ENCODE measurements at regions not wholly inside any gene's neighbourhood (a gene's known extent, or its start where the extent isn't known, plus 50 kb on each side); places are given as distances from the start of the nearest gene placed in this dataset.

DNA sequence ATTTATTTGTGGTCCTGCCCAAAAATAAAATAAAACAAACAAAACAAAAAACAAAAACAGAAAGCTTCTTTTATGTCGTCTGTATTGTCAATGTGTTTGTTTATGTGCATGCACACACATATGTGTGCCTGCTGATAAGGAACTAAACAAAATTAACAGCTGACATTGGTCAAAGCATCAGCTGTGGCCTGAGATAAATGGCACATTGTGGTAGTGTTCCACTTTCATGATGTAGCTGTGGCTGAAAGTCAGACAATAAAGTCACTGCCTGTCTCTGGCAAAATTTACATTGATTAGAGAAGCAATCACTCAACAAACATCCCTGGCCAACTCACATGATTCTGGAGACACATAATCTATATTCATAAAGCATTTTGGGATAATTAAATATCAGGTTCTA, 203.4 kb upstream of the PIK3C3 start:
- Histone ChIP-seq H3K27ac (no peak overlapping the region), H3K36me3 (no peaks in the 10 kb centered on the region), H3K4me3 (no peak overlapping the region), H3K27me3 (no peaks in the 10 kb centered on the region), H3K9me3 (no peaks in the 10 kb centered on the region), H3K4me1 (no peaks in the 10 kb centered on the region)
- in situ Hi-C loops (cut with MboI; ENCODE audit: low pct_ligation_motif_present in 1 of 4, low pct_unique_long_range_greater_than_20kb in 1 of 4, low sequenced_read_pairs in 3 of 4) (no loop called here), intact Hi-C loops (cut with DNase I; ENCODE audit: low total_unique reads) (no loop called here)
- TF ChIP-seq POLR2A (IDR thresholded peaks at IDR 0.05) (no peak), EP300 (IDR thresholded peaks at IDR 0.05; ENCODE audit: low read depth) (no peak), POLR2AphosphoS5 (IDR thresholded peaks at IDR 0.05) (no peak)
- TF ChIP-seq, protein P1, sequence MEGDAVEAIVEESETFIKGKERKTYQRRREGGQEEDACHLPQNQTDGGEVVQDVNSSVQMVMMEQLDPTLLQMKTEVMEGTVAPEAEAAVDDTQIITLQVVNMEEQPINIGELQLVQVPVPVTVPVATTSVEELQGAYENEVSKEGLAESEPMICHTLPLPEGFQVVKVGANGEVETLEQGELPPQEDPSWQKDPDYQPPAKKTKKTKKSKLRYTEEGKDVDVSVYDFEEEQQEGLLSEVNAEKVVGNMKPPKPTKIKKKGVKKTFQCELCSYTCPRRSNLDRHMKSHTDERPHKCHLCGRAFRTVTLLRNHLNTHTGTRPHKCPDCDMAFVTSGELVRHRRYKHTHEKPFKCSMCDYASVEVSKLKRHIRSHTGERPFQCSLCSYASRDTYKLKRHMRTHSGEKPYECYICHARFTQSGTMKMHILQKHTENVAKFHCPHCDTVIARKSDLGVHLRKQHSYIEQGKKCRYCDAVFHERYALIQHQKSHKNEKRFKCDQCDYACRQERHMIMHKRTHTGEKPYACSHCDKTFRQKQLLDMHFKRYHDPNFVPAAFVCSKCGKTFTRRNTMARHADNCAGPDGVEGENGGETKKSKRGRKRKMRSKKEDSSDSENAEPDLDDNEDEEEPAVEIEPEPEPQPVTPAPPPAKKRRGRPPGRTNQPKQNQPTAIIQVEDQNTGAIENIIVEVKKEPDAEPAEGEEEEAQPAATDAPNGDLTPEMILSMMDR (IDR thresholded peaks at IDR 0.05): no peak
- no peak for DNase-seq
- 48 to 55% methylated on average over 1 of the region's 1 CpG for WGBS, 2 donors (ENCODE audit: low coverage in 1 of 2)

DNA sequence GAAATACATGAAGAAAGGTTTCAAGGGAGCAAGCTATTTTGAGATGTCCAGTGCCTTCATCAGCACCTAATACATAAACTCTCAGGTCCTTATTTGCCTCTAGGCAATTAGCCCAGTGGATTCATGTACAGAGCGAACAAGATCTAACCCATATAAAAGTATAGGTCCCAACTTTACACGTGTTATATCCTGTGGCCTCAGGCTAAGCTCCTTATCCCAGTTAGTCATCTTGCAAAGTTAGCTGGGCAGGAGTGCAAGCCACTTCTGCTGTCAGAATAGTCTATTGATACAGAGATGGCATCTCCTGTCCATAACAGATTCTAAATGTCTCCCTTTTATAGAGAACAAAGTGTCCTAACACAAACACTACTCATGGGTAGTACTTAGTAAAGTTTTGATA, 203.9 kb upstream of the PIK3C3 start:
- DNase-seq: no peak
- intact Hi-C loops (cut with DNase I; ENCODE audit: low total_unique reads) (no loop called here), in situ Hi-C loops (cut with MboI; ENCODE audit: low pct_ligation_motif_present in 1 of 4, low pct_unique_long_range_greater_than_20kb in 1 of 4, low sequenced_read_pairs in 3 of 4) (no loop called here)
- Histone ChIP-seq H3K27me3 (no peaks in the 10 kb centered on the region), H3K9me3 (no peaks in the 10 kb centered on the region), H3K27ac (no peak overlapping the region), H3K4me1 (no peaks in the 10 kb centered on the region), H3K4me3 (no peak overlapping the region), H3K36me3 (no peaks in the 10 kb centered on the region)
- 60 to 86% methylated on average over 1 to 2 of the region's 2 CpGs for WGBS, 2 donors (ENCODE audit: low coverage in 1 of 2)
- TF ChIP-seq POLR2A (IDR thresholded peaks at IDR 0.05) (no peak), POLR2AphosphoS5 (IDR thresholded peaks at IDR 0.05) (no peak), EP300 (IDR thresholded peaks at IDR 0.05; ENCODE audit: low read depth) (no peak)
- TF ChIP-seq, protein P1 (IDR thresholded peaks at IDR 0.05): no peak

DNA sequence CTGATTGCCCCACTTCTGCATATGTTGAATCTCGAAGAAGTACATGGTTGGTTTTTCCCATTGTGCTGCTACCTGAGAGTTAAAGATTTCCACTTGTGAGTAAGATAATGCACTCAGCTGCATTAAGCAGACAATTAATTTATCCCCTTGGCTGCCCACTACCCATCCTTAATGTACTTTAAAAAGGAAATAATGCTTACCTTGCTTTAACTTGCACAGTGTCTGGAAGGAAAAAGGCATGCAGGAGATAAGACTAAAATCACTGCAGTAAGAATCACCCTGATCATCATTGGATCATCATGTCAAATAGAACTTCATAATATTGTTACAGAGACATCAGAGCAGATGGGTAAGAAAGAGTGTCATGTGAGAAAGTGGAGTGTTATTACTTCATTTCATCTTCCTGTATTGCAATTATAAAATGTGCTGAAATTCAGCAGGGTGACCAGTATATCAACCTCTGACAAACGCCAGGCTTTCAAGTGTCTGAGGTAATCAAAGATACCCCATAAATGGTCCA, 207.3 kb upstream of the PIK3C3 start:
- H3K4me3 ChIP-seq: no peak overlapping the region
- intact Hi-C loops (cut with DNase I; ENCODE audit: low total_unique reads) (no loop called here), in situ Hi-C loops (cut with MboI; ENCODE audit: low pct_ligation_motif_present in 1 of 4, low pct_unique_long_range_greater_than_20kb in 1 of 4, low sequenced_read_pairs in 3 of 4) (no loop called here)
- no peak overlapping the region for H3K27ac ChIP-seq
- H3K9me3 ChIP-seq: no peaks in the 10 kb centered on the region
- no peaks in the 10 kb centered on the region for H3K4me1 ChIP-seq
- no peak for DNase-seq
- 58 to 80% methylated on average over 2 of the region's 2 CpGs for WGBS, 2 donors (ENCODE audit: low coverage in 1 of 2)
- no peak for TF ChIP-seq EP300 (IDR thresholded peaks at IDR 0.05; ENCODE audit: low read depth)
- TF ChIP-seq POLR2A (IDR thresholded peaks at IDR 0.05): no peak
- TF ChIP-seq, protein P1 (IDR thresholded peaks at IDR 0.05): no peak
- TF ChIP-seq POLR2AphosphoS5 (IDR thresholded peaks at IDR 0.05): no peak
- no peaks in the 10 kb centered on the region for H3K27me3 ChIP-seq
- no peaks in the 10 kb centered on the region for H3K36me3 ChIP-seq

DNA sequence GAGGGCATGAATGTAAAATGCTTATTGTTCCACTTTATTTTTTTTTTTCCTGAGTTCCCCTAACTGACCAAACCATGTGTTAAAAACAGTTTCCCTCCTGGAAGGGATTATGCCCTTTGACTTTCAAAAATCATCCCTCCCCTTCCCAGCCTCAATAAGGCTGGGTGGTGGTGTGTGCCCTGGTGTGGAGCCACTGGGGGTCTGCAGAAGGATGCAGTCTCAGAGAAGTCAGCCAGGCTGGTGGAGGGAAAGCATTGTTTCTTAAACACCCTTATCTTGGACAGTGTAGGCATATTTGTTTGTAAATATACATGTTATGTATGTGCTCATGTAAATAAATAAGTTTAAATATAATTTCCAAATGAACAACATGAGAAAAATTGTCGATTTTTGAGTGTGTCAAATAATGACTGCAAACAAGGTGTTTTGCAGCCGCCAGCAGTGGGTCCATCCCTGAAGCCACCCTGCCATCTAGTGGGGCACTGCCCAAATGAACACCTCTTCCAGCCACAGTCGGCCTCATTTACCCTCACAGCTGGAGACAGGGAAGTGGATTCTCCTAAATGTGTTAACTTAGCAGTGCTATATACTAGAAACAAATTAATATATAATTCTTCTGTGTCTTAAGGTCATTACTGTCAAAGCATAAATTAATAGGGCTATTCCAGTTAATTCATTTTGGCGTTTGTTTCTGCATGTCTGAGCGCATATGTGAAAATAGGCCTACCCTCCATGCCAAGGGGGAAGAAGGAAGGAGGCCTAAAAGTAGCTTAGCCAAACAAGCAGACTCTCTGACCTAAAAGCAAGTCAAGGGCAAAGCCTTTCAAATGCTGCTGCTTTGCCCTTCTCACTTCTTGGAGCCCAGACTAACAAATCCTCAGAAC, 209.6 kb upstream of the PIK3C3 start:
- in situ Hi-C loops (cut with MboI; ENCODE audit: low pct_ligation_motif_present in 1 of 4, low pct_unique_long_range_greater_than_20kb in 1 of 4, low sequenced_read_pairs in 3 of 4): no loop called here
- Histone ChIP-seq H3K4me1 (no peaks in the 10 kb centered on the region), H3K36me3 (no peaks in the 10 kb centered on the region), H3K27me3 (no peaks in the 10 kb centered on the region), H3K4me3 (no peak overlapping the region), H3K27ac (no peak overlapping the region), H3K9me3 (no peaks in the 10 kb centered on the region)
- 10 to 33% methylated on average over 2 to 5 of the region's 5 CpGs for WGBS, 2 donors (ENCODE audit: low coverage in 1 of 2)
- intact Hi-C loops (cut with DNase I; ENCODE audit: low total_unique reads): no loop called here
- DNase-seq: peak; percentile 23
- TF ChIP-seq POLR2A (IDR thresholded peaks at IDR 0.05): no peak
- TF ChIP-seq, protein P1 (IDR thresholded peaks at IDR 0.05): peak; percentile 8 to 39 (median 30)
